Mesothelial cell of epicardium (in vitro differentiated cells): ENCODE measurements at regions not wholly inside any gene's neighbourhood (a gene's known extent, or its start where the extent isn't known, plus 50 kb on each side); places are given as distances from the start of the nearest gene placed in this dataset.
"Not testable (repeated sequence)": the region's sequence is repeated elsewhere in the genome, so short reads cannot be mapped to it uniquely, and the experiment has no call there.

Experiments
- DNase-seq, 2 experiments: peaks; one replicate each; pipeline ENCODE4 v3.0.0; 2021; ENCODE audit warnings: low spot score in 2 of 2; ENCODE audit not compliant: unreplicated experiment in 2 of 2
- H3K27ac Mint-ChIP-seq: 2 replicates; pipeline ENCODE4 v1.8.0; 2021; ENCODE audit warnings: mixed read lengths
- H3K27me3 Mint-ChIP-seq: 2 replicates; pipeline ENCODE4 v1.8.0; 2021; ENCODE audit warnings: low read depth, mixed read lengths
- H3K36me3 Mint-ChIP-seq: 2 replicates; pipeline ENCODE4 v1.8.0; 2021; ENCODE audit warnings: mixed read lengths
- H3K4me1 Mint-ChIP-seq: 2 replicates; pipeline ENCODE4 v1.8.0; 2021; ENCODE audit warnings: mixed read lengths
- H3K4me3 Mint-ChIP-seq: 2 replicates; pipeline ENCODE4 v1.8.0; 2021; ENCODE audit warnings: mild to moderate bottlenecking, moderate library complexity, mixed read lengths
- H3K9me3 Mint-ChIP-seq: 2 replicates; pipeline ENCODE4 v1.8.0; 2021; ENCODE audit warnings: mixed read lengths
- CTCF ChIP-seq: fragments of 200-600 bp; sonication (generic); IDR thresholded peaks from one replicate; pipeline ENCODE4 v1.5.0; 2021; ENCODE audit warnings: antibody characterized with exemption; ENCODE audit not compliant: unreplicated experiment

- no peaks in the 10 kb centered on the region for H3K4me1 Mint-ChIP-seq
- no peak for DNase-seq
- no peak for TF ChIP-seq CTCF
- H3K9me3 Mint-ChIP-seq: no peaks in the 10 kb centered on the region
- no peak overlapping the region for H3K4me3 Mint-ChIP-seq
- H3K27ac Mint-ChIP-seq: no peak overlapping the region
- H3K36me3 Mint-ChIP-seq: no peaks in the 10 kb centered on the region
- peaks cover 5% of the 10 kb centered on the region for H3K27me3 Mint-ChIP-seq
Measured at GRCh38 chr1:99062192-99062591, 57.5 kb upstream of the PLPPR5 start.

- Mint-ChIP-seq H3K27ac (no peak overlapping the region), H3K4me1 (no peaks in the 10 kb centered on the region), H3K27me3 (no peaks in the 10 kb centered on the region), H3K9me3 (no peaks in the 10 kb centered on the region), H3K36me3 (no peaks in the 10 kb centered on the region), H3K4me3 (no peak overlapping the region)
- no peak for DNase-seq
- no peak for TF ChIP-seq CTCF
Measured at GRCh38 chr1:99069146-99069545, 64.5 kb upstream of the PLPPR5 start.

GRCh38 chr1:99078529-99078928, 73.9 kb upstream of the PLPPR5 start:
- H3K27me3 Mint-ChIP-seq, H3K4me3 Mint-ChIP-seq, DNase-seq, H3K4me1 Mint-ChIP-seq, H3K27ac Mint-ChIP-seq, H3K9me3 Mint-ChIP-seq, H3K36me3 Mint-ChIP-seq: not testable (repeated sequence)

- Mint-ChIP-seq H3K27ac (no peak overlapping the region), H3K4me3 (no peak overlapping the region), H3K36me3 (no peaks in the 10 kb centered on the region), H3K4me1 (no peaks in the 10 kb centered on the region), H3K9me3 (peaks cover under 1% of the 10 kb centered on the region), H3K27me3 (peaks cover 3% of the 10 kb centered on the region)
- no peak for DNase-seq
- TF ChIP-seq CTCF: no peak
Measured at GRCh38 chr1:99082366-99082765, 77.7 kb upstream of the PLPPR5 start.

GRCh38 chr1:99083338-99083737, 78.7 kb upstream of the PLPPR5 start:
- no peak for DNase-seq
- H3K27me3 Mint-ChIP-seq: peaks cover 3% of the 10 kb centered on the region
- H3K36me3 Mint-ChIP-seq: no peaks in the 10 kb centered on the region
- H3K4me1 Mint-ChIP-seq: no peaks in the 10 kb centered on the region
- peaks cover under 1% of the 10 kb centered on the region for H3K9me3 Mint-ChIP-seq
- TF ChIP-seq CTCF: no peak
- H3K4me3 Mint-ChIP-seq: no peak overlapping the region
- no peak overlapping the region for H3K27ac Mint-ChIP-seq

- H3K27ac Mint-ChIP-seq: no peak overlapping the region
- DNase-seq: no peak
- H3K27me3 Mint-ChIP-seq: peaks cover 3% of the 10 kb centered on the region
- no peak for TF ChIP-seq CTCF
- no peak overlapping the region for H3K4me3 Mint-ChIP-seq
- H3K4me1 Mint-ChIP-seq: no peaks in the 10 kb centered on the region
- H3K9me3 Mint-ChIP-seq: peaks cover 7% of the 10 kb centered on the region
- H3K36me3 Mint-ChIP-seq: no peaks in the 10 kb centered on the region
Measured at GRCh38 chr1:99084562-99084961, 79.9 kb upstream of the PLPPR5 start.
